ENCODE measurements at regions not wholly inside any gene's neighbourhood (a gene's known extent, or its start where the extent isn't known, plus 50 kb on each side); places are given as distances from the start of the nearest gene placed in this dataset.
"Not testable (repeated sequence)": the region's sequence is repeated elsewhere in the genome, so short reads cannot be mapped to it uniquely, and the experiment has no call there.

DNA sequence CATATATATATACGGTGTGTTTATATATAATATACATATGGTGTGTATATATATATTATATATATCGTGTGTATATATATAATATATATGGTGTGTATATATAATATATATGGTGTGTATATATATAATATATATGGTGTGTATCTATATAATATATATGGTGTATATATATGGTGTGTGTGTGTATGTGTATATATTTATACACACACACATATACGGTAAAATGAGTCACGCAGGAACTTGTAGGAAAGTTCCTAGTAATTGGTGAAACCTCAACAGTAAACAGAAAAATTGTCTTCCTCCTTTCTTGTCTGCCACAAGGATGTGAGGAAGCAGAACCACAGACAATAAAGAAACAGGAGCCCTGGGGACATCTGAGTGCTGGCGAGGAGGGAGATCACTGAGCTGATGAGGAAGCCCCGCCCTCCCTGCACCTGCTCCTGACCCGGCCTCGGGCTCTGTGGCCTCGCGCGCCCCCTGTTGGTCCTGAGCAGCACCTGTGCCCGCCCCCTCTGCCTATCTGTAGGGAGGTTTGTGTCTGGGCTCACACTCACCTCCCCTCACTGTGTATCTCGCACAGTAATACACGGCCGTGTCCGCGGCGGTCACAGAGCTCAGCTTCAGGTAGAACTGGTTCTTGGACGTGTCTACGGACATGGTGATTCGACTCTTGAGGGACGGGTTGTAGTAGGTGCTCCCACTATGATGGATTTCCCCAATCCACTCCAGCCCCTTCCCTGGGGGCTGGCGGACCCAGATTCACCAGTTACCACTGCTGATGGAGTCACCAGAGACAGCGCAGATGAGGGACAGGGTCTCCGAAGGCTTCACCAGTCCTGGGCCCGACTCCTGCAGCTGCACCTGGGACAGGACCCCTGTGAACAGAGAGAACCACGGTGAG is 1079.4 kb downstream of the TMEM121 start:
- DNase-seq (ENCODE audit: low spot score): peak; percentile 34

DNA sequence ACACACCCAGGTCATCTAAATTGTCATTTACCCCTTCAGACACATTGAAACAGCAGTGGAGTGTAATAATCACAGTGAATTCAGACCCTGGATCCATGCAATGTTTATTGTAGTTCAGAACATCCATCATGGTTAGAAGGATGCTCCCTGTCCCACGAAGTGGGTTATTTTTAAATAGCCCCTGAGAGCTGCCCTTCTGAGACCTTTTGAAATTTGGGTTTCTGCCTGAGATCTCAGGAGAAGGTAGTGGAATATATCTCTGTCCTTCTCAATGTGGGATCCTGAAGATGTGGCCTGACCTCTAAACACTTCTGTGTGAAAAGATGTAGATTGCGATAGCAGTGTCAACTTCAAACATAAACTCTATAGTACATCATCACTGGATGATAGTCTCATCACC is 1080.6 kb downstream of the TMEM121 start:
- DNase-seq (ENCODE audit: low spot score): no peak

DNA sequence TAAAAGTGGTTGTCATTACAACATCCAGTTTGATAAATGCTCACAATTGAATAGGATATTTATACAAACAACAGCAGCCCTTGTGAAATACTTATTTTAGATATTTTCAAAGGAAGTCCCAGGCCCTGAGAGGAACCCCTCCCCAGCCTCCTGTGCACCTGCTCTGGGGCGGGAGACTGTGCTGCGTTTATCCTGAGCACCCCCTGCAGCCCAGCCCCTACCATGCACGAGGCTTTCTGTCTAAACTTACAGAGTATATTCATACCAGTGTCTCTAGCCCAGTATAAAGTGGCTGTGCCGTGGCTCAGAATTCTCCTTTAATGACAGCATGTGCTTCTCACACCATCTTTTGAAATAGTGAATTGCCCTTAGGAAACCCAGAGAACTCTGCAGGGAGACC is 1084.3 kb downstream of the TMEM121 start:
- DNase-seq (ENCODE audit: low spot score): no peak

DNA sequence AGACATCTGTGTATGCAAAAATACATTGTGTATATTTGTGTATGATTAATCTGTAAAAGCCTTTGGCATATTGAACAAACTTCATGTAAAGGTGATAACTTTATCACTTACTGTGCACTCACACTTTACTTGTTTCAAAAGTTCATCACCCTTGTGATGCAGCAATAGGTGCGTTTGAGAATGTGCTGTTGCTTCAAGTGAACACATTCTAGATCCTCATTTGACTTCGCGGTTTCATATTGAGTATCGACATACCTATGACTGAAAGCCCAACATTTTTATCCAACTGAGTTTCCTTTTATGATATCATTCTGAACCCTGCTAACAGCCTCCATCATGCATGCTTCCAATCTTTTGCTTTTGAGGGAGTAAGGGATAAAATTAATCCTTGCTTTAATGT is 1086.9 kb downstream of the TMEM121 start:
- no peak for DNase-seq (ENCODE audit: low spot score)

DNA sequence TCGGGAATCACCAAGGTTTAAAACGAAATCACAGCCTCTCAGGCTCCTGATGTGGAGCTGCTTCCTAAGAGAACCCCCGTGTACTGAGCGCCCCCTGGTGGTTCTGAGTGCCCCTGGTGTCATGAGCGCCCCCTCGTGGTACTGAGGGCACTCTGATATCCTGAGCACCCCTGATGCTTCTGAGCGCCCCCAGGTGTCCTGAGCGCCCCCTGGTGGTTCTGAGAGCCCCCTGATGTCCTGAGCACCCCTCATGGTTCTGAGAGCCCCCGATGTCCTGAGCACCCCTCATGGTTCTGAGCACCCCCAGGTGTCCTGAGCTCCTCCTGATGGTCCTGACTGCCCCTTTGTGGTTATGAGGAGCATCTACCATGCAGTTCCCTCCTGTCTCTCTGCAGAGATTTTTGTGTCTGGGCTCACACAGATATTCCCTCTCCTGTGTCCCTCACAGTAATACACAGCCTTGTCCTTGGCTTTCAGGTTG is 1092.1 kb downstream of the TMEM121 start:
- not testable (repeated sequence) for DNase-seq (ENCODE audit: low spot score)

DNA sequence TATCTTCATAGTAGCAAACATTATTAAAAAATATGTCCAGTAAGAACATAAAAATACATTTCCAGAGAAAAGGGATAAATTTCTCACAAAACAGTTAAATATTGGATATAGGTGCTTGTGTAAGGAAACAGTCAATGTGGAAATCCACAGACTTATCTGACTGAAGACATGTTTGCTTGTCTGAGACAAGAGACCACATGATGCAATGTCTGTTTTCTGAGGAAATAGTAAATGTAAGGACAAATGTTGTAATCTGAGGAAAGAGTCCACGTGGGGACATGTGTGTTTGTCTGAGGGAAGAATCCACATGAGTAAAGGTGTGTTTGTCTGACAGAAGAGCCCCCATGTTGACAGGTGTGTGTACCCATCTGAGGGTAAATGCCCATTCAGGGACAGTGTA is 1093.2 kb downstream of the TMEM121 start:
- DNase-seq (ENCODE audit: low spot score): no peak

DNA sequence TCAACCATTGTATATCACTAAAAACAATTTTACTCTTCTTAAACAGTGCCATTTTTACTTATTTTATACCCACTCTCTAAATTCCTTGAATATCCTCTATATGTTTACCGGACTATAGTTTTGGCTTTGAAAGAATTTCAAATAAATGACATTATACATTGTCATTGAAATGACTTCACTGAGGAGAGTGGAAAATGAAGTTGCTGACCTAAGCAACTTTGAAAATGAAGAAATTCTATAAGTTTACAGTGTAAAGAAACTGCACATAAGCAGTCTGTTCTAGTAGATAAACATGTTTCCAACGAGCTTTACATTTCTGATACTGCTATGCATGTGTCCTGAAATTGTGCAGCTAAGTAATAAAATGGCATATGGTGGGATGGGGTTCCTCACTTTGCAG is 1094.0 kb downstream of the TMEM121 start:
- DNase-seq (ENCODE audit: low spot score): no peak

DNA sequence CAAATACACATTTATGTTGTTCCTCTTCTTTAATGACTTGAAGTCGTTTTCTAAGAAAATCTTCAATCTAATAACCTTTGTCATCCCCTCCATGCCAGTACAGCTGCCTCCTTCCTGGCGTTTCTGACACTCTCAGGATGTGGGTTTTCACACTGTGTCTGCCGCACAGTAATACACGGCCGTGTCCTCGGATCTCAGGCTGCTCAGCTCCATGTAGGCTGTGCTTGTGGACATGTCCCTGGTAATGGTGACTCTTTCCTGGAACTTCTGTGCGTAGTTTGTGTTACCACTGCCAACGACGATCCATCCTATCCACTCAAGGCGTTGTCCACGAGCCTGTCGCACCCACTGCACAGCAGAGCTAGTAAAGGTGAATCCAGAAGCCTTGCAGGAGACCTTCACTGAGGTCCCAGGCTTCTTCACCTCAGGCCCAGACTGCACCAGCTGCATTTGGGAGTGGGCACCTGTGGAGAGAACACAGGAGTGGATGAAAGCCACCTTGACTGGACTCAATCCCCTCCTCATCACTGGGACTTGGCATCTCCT is 1095.9 kb downstream of the TMEM121 start:
- DNase-seq (ENCODE audit: low spot score): no peak

DNA sequence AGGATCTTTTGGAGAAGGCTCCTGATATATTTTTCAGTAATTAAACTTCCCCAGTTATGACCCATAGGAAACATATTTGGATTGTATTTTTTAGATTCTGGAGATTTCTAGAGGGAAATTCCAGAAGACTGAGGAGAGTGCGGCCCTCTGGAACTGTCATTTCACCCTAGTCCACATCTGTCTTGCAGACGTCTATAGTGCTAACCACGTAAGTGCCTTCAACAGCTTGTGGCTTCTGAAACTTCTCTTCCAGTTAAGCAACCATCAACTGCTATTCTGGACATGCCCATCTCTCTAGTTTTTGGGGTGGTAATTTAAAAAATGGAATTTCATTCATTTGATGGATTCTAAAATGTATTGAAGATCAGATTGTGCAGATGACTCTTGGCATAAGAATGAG is 1098.8 kb downstream of the TMEM121 start:
- DNase-seq (ENCODE audit: low spot score): no peak

DNA sequence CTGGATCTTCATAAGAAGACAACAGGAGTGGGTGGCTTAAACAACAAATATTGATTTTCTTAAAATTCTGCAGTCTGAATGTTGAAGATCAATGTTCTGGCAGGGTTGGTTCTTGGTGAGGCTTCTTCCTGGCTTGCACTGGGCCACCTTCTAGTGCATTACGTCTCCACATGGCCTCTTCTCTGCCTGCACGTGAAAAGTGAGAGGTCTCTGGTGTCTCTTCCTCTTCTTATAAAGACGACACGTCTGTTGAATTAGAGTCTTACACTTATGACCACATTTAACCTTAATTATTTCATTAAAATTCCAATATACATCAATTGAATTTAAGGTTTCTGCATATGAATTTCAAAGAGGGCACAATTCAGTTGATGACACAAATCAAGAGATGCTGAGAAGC is 1100.1 kb downstream of the TMEM121 start:
- DNase-seq (ENCODE audit: low spot score): not testable (repeated sequence)

DNA sequence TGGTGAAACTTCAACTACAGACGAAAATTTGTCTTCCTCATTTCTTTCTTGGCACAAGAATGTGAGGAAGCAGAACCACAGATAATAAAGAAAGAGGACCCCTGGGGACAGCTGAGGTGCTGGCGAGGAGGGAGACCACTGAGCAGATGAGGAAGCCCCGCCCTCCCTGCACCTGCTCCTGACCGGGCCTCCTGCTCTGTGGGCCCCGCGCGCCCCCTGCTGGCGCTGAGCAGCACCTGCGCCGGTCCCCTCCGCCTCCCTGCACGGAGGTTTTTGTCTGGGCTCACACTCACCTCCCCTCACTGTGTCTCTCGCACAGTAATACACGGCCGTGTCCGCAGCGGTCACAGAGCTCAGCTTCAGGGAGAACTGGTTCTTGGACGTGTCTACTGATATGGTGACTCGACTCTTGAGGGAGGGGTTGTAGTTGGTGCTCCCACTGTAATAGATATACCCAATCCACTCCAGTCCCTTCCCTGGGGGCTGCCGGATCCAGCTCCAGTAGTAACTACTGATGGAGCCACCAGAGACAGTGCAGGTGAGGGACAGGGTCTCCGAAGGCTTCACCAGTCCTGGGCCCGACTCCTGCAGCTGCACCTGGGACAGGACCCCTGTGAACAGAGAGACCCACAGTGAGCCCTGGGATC is 1100.7 kb downstream of the TMEM121 start:
- peak; percentile 9 for DNase-seq (ENCODE audit: low spot score)

DNA sequence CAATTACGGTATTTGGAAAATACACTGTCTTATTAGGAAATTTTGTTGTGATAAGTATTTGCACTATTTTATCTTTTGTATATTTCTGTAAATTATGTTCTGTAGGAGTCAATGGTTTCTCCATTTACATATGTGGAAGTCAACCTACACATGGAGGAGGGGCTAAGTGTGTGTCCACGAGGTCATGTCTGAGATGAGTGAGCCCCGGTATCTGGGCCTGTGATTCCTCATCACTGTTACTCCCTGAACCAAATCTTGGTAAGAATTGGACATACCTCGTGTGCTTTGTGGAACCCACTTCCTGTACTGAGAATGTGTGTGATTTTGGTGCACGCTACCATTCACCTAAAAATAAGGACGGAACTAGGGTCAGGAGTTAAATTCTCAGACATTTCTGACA is 1105.5 kb downstream of the TMEM121 start:
- DNase-seq (ENCODE audit: low spot score): no peak

DNA sequence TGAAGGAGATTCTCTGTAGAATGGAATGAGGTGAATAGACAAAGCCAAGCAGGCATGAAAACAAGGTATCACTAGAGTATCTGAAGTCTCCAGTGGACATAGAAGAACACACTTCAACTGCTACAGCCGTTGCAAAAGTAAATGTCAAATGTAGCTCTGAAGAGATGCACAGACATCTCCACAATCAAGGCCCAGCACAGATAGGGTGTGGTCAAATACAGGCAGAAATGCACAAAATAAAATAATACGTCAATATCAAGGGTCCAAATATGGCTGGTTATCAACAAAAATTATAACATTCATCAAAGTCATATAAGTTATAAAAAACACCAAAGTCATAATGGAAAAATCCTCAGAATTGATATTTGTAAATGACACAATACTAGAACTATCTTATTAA is 1107.3 kb downstream of the TMEM121 start:
- no peak for DNase-seq (ENCODE audit: low spot score)

DNA sequence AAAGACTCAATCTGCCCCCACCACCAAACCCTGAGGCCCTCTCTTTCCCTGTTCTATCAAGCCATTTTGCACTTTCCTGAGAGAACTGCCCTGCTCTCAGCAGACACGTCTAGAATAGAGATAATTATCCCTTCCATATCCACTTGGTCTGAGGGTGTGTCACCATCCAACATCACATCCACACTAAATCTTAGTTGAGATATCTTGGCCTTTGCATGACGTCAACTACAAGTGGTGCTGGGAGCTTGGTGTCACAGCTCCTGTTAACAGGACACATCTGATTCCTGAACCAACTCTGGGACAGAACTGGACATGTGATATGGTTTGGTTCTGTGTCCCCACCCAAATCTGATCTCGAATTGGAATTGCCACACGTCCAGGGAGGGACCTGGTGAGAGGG is 1109.2 kb downstream of the TMEM121 start:
- no peak for DNase-seq (ENCODE audit: low spot score)

DNA sequence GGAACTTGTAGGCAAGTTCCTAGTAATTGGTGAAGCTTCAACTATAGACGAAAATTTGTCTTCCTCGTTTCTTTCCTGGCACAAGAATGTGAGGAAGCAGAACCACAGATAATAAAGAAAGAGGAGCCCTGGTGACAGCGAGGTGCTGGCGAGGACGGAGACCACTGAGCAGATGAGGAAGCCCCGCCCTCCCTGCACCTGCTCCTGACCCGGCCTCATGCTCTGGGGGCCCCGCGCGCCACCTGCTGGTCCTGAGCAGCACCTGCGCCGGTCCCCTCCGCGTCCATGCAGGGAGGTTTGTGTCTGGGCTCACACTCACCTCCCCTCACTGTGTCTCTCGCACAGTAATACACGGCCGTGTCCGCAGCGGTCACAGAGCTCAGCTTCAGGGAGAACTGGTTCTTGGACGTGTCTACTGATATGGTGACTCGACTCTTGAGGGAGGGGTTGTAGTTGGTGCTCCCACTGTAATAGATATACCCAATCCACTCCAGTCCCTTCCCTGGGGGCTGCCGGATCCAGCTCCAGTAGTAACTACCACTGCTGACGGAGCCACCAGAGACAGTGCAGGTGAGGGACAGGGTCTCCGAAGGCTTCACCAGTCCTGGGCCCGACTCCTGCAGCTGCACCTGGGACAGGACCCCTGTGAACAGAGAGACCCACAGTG is 1112.5 kb downstream of the TMEM121 start:
- DNase-seq (ENCODE audit: low spot score): not testable (repeated sequence)

DNA sequence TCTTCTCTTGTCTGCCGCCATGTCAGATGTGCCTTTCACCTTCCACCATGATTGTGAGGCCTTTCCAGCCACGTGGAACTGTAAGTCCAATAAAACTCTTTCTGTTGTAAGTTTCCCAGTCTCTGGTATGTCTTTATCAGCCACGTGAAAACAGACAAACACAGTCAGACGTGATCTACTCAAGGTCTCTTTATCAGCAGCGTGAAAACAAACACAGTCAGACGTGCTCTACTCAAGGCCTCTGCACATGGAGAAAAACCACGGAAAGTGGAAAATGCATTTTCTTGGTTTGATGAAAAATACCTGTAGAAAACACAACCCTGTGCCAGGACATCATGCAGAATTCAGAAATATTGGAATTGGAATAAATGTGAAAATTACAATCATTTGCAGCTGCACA is 1115.7 kb downstream of the TMEM121 start:
- no peak for DNase-seq (ENCODE audit: low spot score)

DNA sequence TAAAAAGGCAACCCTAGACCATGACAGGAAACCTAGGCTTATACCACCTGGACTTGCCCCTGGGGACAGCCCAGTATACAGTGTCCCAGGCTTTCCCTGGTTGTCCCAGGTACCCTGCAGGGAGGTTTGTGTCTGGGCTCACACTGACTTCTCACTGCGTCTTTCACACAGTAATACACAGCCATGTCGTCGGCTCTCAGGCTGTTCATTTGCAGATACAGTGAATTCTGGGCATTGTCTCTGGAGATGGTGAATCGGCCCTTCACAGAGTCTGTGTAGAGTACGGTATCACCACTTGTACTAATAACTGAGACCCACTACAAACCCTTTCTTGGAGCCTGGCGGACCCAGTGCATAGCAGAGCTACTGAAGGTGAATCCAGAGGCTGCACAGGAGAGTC is 1116.6 kb downstream of the TMEM121 start:
- DNase-seq (ENCODE audit: low spot score): not testable (repeated sequence)

DNA sequence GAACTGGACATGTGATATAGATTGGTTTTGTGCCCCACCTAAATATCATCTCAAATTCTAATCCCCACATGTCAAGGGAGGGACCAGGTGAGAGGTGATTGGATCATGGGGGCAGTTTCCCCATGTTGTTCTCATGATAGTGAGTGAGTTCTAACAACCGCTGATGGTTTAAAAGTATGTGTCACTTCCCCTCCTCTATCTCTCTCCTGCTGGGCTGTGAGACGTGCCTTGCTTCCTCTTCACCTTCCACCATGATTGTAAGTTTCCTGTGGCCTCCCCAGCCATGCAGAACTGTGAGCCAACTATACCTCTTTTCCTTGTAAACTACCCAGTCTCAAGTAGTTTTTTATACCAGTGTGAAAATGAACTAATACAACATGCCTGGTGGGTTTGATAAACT is 1122.5 kb downstream of the TMEM121 start:
- DNase-seq (ENCODE audit: low spot score): not testable (repeated sequence)

DNA sequence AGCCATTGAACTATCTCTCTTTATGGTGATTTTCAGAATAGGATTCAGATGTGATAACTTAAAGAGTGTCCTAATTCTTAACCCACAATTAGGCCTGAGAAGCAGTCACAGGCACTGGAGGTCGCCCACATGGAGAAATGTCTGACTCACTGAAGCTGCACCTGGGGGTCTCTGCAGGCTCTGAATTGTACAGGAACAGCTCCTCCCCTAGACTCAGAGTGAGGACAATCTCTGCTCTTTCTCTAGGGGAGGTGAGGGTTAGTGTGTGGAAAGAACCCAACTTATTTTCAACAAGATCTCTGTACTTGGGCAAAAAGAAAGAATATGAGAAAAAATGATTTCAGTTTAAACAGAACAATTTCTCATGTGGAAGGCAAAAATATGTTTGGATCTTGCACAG is 1124.6 kb downstream of the TMEM121 start:
- no peak for DNase-seq (ENCODE audit: low spot score)

DNA sequence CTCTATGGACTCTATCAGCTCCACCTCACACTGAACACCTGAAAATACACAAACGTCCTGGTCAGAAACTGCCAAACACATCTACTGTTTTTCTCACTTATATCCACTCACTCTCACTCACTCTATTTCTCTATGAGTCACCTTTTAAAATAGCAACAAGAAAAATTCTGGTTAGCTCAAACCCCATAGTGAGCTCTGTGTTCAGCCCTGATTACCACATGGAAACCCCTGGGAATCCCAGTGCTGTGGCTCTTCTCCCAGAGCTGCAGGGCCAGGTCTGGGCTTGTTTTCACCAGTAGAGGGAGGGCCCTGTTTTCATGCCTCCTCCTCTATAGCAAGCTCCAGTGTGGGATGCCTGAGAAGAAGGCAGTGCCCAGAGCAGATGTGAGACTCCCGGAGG is 1126.1 kb downstream of the TMEM121 start:
- DNase-seq (ENCODE audit: low spot score): no peak

DNA sequence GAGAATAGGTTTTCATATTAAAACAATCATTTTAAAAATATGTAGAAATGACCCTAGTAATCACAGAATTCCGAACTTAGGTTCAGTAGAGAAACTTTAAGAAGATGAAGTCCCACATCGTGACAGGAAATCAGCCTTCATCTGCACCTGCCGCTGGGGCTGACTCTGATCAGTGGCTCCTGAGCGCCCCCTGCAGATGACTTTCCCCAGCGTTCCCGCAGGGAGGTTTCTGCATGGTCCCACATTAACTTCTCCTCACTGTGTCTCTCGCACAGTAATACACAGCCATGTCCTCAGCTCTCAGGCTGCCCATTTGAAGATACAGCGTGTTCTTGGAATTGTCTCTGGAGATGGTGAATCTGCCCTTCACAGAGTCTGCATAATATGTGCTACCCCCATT is 1131.1 kb downstream of the TMEM121 start:
- no peak for DNase-seq (ENCODE audit: low spot score)

DNA sequence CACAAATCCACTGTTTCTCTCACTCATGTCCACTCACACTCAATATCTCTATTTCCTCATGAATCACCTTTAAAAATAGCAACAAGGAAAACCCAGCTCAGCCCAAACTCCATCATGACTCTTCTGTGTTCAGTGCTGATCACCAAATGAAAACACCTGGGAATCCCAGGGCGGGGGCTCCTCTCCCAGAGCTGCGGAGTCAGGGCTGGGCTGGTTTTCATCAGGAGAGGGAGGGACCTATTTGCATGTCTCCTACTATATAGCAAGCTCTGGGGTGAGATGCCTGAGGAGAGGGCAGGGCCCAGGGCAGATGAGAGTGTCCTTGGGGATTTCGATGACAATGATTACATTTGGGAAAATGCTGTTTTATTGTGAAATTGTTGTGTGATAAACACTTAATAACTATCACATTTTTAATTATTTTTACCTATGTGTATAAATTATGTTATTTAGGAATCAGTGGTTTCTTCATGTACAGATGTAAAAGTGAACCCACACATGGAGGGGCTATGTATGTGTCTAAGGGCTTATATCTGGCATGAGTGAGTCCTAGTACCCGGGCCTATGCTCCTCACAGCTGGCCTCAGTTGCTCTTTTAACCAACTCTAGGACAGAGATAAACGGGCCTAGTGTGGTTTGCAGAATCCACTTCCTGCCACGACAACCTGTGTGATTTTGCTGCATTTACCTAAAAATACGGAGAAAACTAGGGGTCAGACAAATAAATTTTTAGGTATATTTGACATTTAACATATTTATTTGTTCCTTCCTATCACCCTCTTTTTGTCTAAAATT is 1131.9 kb downstream of the TMEM121 start:
- DNase-seq (ENCODE audit: low spot score): peak; percentile 36
